ENCODE measurements at regions not wholly inside any gene's neighbourhood (a gene's known extent, or its start where the extent isn't known, plus 50 kb on each side); places are given as distances from the start of the nearest gene placed in this dataset.
"Not testable (repeated sequence)": the region's sequence is repeated elsewhere in the genome, so short reads cannot be mapped to it uniquely, and the experiment has no call there.

DNA sequence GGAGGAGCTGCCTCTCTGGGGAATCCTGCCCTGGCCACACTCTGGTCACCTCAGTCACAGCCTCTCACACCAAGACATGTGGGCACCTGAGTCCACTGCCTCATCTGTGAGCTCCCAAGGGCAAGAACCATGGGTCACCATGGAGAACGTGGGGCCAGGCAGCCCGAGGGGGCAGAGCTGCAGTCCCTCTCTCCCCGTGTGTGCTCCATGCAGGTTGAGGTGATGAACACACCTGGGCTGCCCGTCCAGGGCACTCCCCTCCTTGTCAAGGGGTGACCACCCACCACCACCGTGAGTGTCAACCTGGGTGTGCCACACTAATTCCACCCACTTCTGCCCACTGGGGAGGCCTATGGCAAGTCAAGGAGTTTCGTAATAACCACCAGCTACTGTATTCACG lies 159.6 kb upstream of the RAB6C start:
- no peak overlapping the region for H3K27ac Mint-ChIP-seq
- H3K4me3 Mint-ChIP-seq: no peak overlapping the region
- ATAC-seq (ENCODE audit: low read depth in 2 of 2) (no peak), DNase-seq (no peak)
- peaks cover 0 to 7% (median 5%) of the 10 kb centered on the region in 3 donors for H3K27me3 Mint-ChIP-seq
- H3K9me3 Mint-ChIP-seq: peaks cover 2 to 13% (median 10%) of the 10 kb centered on the region in 7 donors
- no peaks in the 10 kb centered on the region for H3K4me1 Mint-ChIP-seq
- peaks cover 0 to 12% of the 10 kb centered on the region in 2 donors for H3K36me3 Mint-ChIP-seq

DNA sequence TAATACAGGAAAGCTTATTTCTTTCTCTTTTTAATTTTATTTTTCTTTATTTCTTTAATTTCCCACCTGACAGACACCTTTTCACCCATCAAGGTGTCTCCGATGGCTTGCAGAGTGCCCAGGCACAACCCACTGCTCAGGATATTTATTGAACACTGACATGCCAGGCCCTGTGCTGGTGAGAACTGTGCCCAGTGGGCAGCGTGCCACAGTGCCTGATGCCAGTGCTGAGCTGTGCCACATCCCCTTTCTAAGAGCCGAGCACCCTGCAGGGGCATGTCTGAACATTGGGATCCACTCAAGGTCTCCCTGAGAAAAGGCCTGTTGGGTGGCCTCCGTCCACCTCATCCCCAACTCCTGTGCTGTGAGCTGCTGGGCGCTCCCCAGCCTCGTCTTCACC lies 158.6 kb upstream of the RAB6C start:
- Mint-ChIP-seq H3K27ac (no peak overlapping the region), H3K4me1 (no peaks in the 10 kb centered on the region), H3K36me3 (peaks cover 0 to 1% of the 10 kb centered on the region in 2 donors), H3K9me3 (peaks cover 0 to 6% (median 2%) of the 10 kb centered on the region in 7 donors), H3K27me3 (peaks cover 0 to 7% (median 5%) of the 10 kb centered on the region in 3 donors), H3K4me3 (no peak overlapping the region)
- DNase-seq (no peak), ATAC-seq (ENCODE audit: low read depth in 2 of 2) (no peak)

DNA sequence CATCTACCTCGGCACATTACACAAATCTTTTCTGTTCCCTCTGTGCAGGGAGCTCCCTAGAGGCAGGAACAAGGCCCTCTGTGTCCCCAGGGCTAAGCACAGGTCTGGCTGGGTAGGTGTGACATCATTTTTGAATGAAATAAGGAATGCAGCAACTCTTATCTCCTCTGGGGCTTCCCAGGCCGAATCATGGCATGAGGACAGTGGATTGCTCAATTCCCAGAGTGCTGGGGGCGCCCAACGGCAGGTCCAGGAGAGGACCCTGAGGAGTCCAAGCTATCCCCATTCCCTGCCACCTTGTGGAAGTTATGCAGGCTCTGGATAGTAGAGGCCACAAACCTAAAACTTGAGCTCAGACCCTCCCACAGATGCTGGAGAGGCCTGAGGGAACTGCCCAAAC lies 158.0 kb upstream of the RAB6C start:
- Mint-ChIP-seq H3K9me3 (peaks cover 0 to 4% (median 0%) of the 10 kb centered on the region in 7 donors), H3K4me3 (no peak overlapping the region), H3K36me3 (no peaks in the 10 kb centered on the region), H3K27me3 (peaks cover 0 to 7% (median 5%) of the 10 kb centered on the region in 3 donors), H3K4me1 (no peaks in the 10 kb centered on the region), H3K27ac (no peak overlapping the region)
- DNase-seq (no peak), ATAC-seq (ENCODE audit: low read depth in 2 of 2) (no peak)

DNA sequence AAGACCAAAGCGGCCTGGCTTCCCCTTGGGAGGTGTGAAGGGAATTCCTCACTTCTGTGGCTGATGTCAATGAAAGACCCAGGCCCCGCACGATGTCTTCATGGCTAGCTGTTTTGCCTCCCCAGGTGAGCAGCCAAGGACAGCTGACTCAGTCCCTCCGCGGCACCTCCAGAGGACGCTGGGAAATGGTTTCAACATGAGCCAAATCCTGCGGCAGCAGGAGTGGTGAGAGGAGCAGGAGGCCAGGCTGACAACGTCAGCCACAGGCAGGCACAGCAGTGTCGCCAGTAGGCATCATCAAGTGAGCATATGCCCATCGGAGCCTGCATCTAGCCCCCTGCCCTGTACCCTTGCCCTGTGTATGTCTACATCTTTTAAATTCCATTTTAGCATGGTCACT lies 156.4 kb upstream of the RAB6C start:
- Mint-ChIP-seq H3K9me3 (peaks cover 0 to 1% (median 0%) of the 10 kb centered on the region in 7 donors), H3K27ac (no peak overlapping the region), H3K27me3 (peaks cover 0 to 15% (median 5%) of the 10 kb centered on the region in 3 donors), H3K4me3 (no peak overlapping the region), H3K36me3 (no peaks in the 10 kb centered on the region), H3K4me1 (no peaks in the 10 kb centered on the region)
- no peak for DNase-seq
- no peak for ATAC-seq (ENCODE audit: low read depth in 2 of 2)

- Mint-ChIP-seq H3K27ac (no peak overlapping the region), H3K36me3 (no peaks in the 10 kb centered on the region), H3K9me3 (peaks cover 0 to 23% (median 7%) of the 10 kb centered on the region in 7 donors), H3K4me3 (no peak overlapping the region), H3K27me3 (peaks cover 15 to 24% (median 23%) of the 10 kb centered on the region in 3 donors), H3K4me1 (no peaks in the 10 kb centered on the region)
- no peak for ATAC-seq (ENCODE audit: low read depth in 2 of 2)
- no peak for DNase-seq
Measured at GRCh38 chr2:129827311-129828090, 152.0 kb upstream of the RAB6C start.

GRCh38 chr2:129828792-129829191 lies 150.7 kb upstream of the RAB6C start:
- Mint-ChIP-seq H3K9me3 (peaks cover 0 to 24% (median 9%) of the 10 kb centered on the region in 7 donors), H3K36me3 (no peaks in the 10 kb centered on the region), H3K27ac (no peak overlapping the region), H3K27me3 (peaks cover 12 to 24% (median 23%) of the 10 kb centered on the region in 3 donors), H3K4me3 (no peak overlapping the region), H3K4me1 (no peaks in the 10 kb centered on the region)
- ATAC-seq (ENCODE audit: low read depth in 2 of 2) (no peak), DNase-seq (no peak)

GRCh38 chr2:129829588-129829987 lies 149.9 kb upstream of the RAB6C start:
- no peaks in the 10 kb centered on the region for H3K4me1 Mint-ChIP-seq
- H3K27ac Mint-ChIP-seq: no peak overlapping the region
- peaks cover 12 to 24% (median 23%) of the 10 kb centered on the region in 3 donors for H3K27me3 Mint-ChIP-seq
- H3K9me3 Mint-ChIP-seq: peaks cover 0 to 24% (median 9%) of the 10 kb centered on the region in 7 donors
- no peak overlapping the region for H3K4me3 Mint-ChIP-seq
- DNase-seq (no peak), ATAC-seq (ENCODE audit: low read depth in 2 of 2) (no peak)
- no peaks in the 10 kb centered on the region for H3K36me3 Mint-ChIP-seq

DNA sequence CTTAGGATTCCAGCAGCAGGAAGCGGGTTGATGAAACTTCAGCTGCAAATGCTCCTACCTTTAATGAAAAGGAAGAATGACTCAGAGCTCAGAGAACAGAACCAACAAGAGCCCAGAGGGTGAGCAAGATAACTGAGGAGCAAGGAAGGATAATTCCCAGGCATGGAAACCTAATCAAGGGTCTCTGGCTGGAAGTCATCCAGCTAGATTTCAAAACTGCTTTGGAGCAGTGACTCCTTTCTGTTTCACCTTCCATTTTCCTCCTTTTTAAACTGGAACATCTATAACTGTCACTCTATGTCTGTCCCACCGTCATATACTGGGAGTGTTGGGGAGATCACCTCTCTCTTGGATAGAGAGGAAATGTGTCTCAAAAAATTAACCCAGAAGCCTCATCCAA lies 148.4 kb upstream of the RAB6C start:
- Mint-ChIP-seq H3K4me1 (no peaks in the 10 kb centered on the region), H3K9me3 (peaks cover 0 to 24% (median 9%) of the 10 kb centered on the region in 7 donors), H3K27ac (no peak overlapping the region), H3K36me3 (no peaks in the 10 kb centered on the region), H3K4me3 (no peak overlapping the region), H3K27me3 (peaks cover 12 to 30% (median 24%) of the 10 kb centered on the region in 3 donors)
- DNase-seq (no peak), ATAC-seq (ENCODE audit: low read depth in 2 of 2) (no peak)

DNA sequence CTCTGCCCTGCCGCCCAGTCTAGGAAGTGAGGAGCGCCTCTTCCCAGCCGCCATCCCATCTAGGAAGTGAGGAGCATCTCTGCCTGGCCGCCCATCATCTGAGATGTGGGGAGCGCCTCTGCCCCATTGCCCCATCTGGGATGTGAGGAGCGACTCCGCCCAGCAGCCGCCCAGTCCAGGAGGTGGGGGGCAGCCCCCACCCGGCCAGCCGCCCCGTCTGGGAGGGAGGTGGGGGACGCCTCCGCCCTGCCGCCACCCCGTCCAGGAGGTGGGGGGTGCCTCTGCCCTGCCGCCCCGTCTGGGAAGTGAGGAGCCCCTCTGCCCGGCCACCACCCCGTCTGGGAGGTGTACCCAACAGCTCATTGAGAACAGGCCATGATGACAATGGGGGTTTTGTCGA lies 146.0 kb upstream of the RAB6C start:
- not testable (repeated sequence) for H3K27ac Mint-ChIP-seq; ATAC-seq (ENCODE audit: low read depth in 2 of 2); H3K36me3 Mint-ChIP-seq; H3K4me3 Mint-ChIP-seq; DNase-seq; H3K4me1 Mint-ChIP-seq
- H3K9me3 Mint-ChIP-seq: peaks cover 0 to 24% (median 9%) of the 10 kb centered on the region in 7 donors
- H3K27me3 Mint-ChIP-seq: peaks cover 16 to 30% (median 22%) of the 10 kb centered on the region in 3 donors

DNA sequence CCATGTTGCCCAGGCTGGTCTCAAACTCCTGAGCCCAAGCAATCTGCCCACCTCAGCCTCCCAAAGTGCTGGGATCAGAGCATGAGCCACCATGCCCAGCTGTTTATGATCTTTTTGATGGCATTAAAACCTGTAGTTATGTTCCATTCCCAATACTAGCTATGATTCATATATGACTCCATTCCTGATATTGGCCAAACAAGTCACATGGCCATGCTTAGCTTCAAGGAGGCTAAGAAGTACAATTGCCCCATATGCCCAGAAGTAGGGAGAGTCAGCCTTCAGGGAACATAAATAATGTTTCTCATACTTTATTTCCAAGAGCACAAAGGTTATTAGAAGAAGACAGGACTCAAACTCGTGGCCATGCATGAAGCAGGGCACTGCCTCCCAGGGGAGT lies 132.4 kb upstream of the RAB6C start:
- peaks cover 10 to 24% (median 14%) of the 10 kb centered on the region in 3 donors for H3K27me3 Mint-ChIP-seq
- DNase-seq (no peak), ATAC-seq (ENCODE audit: low read depth in 2 of 2) (no peak)
- H3K36me3 Mint-ChIP-seq: no peaks in the 10 kb centered on the region
- H3K27ac Mint-ChIP-seq: peak overlapping the region in 1 of 6 donors; percentile 14
- H3K4me1 Mint-ChIP-seq: no peaks in the 10 kb centered on the region
- no peak overlapping the region for H3K4me3 Mint-ChIP-seq
- H3K9me3 Mint-ChIP-seq: peaks cover 0 to 10% (median 5%) of the 10 kb centered on the region in 7 donors

GRCh38 chr2:129849559-129850160 lies 129.8 kb upstream of the RAB6C start:
- peaks cover 8 to 18% (median 14%) of the 10 kb centered on the region in 3 donors for H3K27me3 Mint-ChIP-seq
- no peak overlapping the region for H3K27ac Mint-ChIP-seq
- H3K9me3 Mint-ChIP-seq: no peaks in the 10 kb centered on the region
- H3K36me3 Mint-ChIP-seq: no peaks in the 10 kb centered on the region
- no peaks in the 10 kb centered on the region for H3K4me1 Mint-ChIP-seq
- no peak overlapping the region for H3K4me3 Mint-ChIP-seq
- ATAC-seq (ENCODE audit: low read depth in 2 of 2) (peak; percentile 70 to 83), DNase-seq (peak; percentile 52)

- Mint-ChIP-seq H3K27ac (peak overlapping the region in 1 of 6 donors; percentile 52), H3K27me3 (peaks cover 0 to 6% (median 4%) of the 10 kb centered on the region in 3 donors), H3K4me3 (no peak overlapping the region), H3K36me3 (no peaks in the 10 kb centered on the region), H3K9me3 (peaks cover 0 to 13% (median 6%) of the 10 kb centered on the region in 7 donors), H3K4me1 (no peaks in the 10 kb centered on the region)
- no peak for DNase-seq
- no peak for ATAC-seq (ENCODE audit: low read depth in 2 of 2)
Measured at GRCh38 chr2:129857200-129857599, 122.3 kb upstream of the RAB6C start.

DNA sequence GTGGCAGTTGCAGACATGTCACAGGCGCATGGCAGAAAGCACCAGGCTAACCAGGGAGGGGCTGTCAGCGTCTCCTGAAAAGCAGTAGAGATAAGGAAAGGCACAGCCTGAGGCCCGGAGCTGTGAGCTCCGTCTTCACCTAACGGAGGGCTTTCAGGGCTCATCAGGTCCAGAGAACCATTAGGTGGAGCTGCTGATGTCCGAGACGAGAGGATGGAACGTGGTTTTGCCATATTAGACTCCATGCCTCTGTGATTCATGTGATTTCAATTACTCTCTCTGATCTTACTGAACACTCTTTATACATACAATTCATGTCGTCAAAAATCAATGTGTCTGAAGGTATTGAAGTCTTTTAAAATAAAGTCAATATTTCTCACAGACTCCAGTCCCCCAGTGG lies 120.3 kb upstream of the RAB6C start:
- Mint-ChIP-seq H3K4me1 (no peaks in the 10 kb centered on the region), H3K27me3 (peaks cover 0 to 6% (median 4%) of the 10 kb centered on the region in 3 donors), H3K9me3 (peaks cover 0 to 13% (median 6%) of the 10 kb centered on the region in 7 donors), H3K4me3 (no peak overlapping the region), H3K27ac (peak overlapping the region in 1 of 6 donors; percentile 66), H3K36me3 (no peaks in the 10 kb centered on the region)
- no peak for ATAC-seq (ENCODE audit: low read depth in 2 of 2)
- no peak for DNase-seq

- DNase-seq (no peak), ATAC-seq (ENCODE audit: low read depth in 2 of 2) (no peak)
- Mint-ChIP-seq H3K36me3 (no peaks in the 10 kb centered on the region), H3K27me3 (peaks cover 0 to 6% (median 4%) of the 10 kb centered on the region in 3 donors), H3K4me3 (no peak overlapping the region), H3K4me1 (no peaks in the 10 kb centered on the region), H3K9me3 (peaks cover 0 to 13% (median 6%) of the 10 kb centered on the region in 7 donors), H3K27ac (no peak overlapping the region)
Measured at GRCh38 chr2:129860088-129860487, 119.4 kb upstream of the RAB6C start.
